Mucosa of descending colon (tissue), 3 donors: ENCODE measurements at regions not wholly inside any gene's neighbourhood (a gene's known extent, or its start where the extent isn't known, plus 50 kb on each side); places are given as distances from the start of the nearest gene placed in this dataset.

Experiments used
- ATAC-seq: fragments of 200-7000 bp; cut with Tn5 transposase; one replicate; pipeline ENCODE4 v1.9.1; 2020; ENCODE audit warnings: mild to moderate bottlenecking, moderate library complexity
- DNase-seq, 3 donors: peaks; one replicate each; pipeline ENCODE4 v3.0.0-alpha.2; 2020
- H3K36me3 ChIP-seq: fragments of 200-600 bp; one replicate; pipeline ENCODE4 v1.8.0; 2021; ENCODE audit warnings: low read depth, mild to moderate bottlenecking
- H3K4me1 ChIP-seq: fragments of 200-600 bp; one replicate; pipeline ENCODE4 v1.8.0; 2021; ENCODE audit warnings: low read depth, mild to moderate bottlenecking
- H3K4me3 ChIP-seq: fragments of 200-600 bp; one replicate; pipeline ENCODE4 v1.8.0; 2021; ENCODE audit warnings: mild to moderate bottlenecking
- H3K9me3 ChIP-seq: fragments of 200-600 bp; one replicate; pipeline ENCODE4 v1.8.0; 2021; ENCODE audit warnings: mild to moderate bottlenecking
- CTCF ChIP-seq: fragments of 200-600 bp; IDR thresholded peaks from one replicate; pipeline ENCODE4 v1.8.0; 2022; ENCODE audit warnings: antibody characterized with exemption, mild to moderate bottlenecking
- intact Hi-C, 2 donors: fragments of 100-400 bp; cut with DNase I in 1 of 2; cut with micrococcal nuclease in 1 of 2; formaldehyde crosslinking; loops; one replicate each; pipeline versions ENCODE4 v1.11.0 to v1.11.1; 2022; cut with DNase I, micrococcal nuclease
- donor health status: DM: no; HTN: no; CAD: no; lungs with moderate emphysema.
- donor health status: DM: no; HTN: no; CAD: no.
- donor health status: DM: no; HTN: yes; CAD: no.

- ATAC-seq (no peak), DNase-seq (no peak)
- intact Hi-C loops: no loop called here
- H3K9me3 ChIP-seq: peaks cover 3% of the 10 kb centered on the region
- no peaks in the 10 kb centered on the region for H3K36me3 ChIP-seq
- H3K4me1 ChIP-seq: no peaks in the 10 kb centered on the region
- H3K4me3 ChIP-seq: no peak overlapping the region
- TF ChIP-seq CTCF: no peak
Measured at GRCh38 chr5:53386341-53386740, 94.1 kb upstream of the FST start.

- DNase-seq: no peak
- no peak overlapping the region for H3K4me3 ChIP-seq
- no peaks in the 10 kb centered on the region for H3K4me1 ChIP-seq
- ATAC-seq: no peak
- peaks cover 3% of the 10 kb centered on the region for H3K9me3 ChIP-seq
- no peak for TF ChIP-seq CTCF
- H3K36me3 ChIP-seq: no peaks in the 10 kb centered on the region
- intact Hi-C loops: no loop called here
Measured at GRCh38 chr5:53389093-53389492, 91.3 kb upstream of the FST start.

GRCh38 chr5:53392073-53392472 is 88.4 kb upstream of the FST start:
- DNase-seq (no peak), ATAC-seq (no peak)
- H3K9me3 ChIP-seq: peaks cover 3% of the 10 kb centered on the region
- intact Hi-C loops: no loop called here
- no peaks in the 10 kb centered on the region for H3K4me1 ChIP-seq
- no peak for TF ChIP-seq CTCF
- H3K36me3 ChIP-seq: no peaks in the 10 kb centered on the region
- no peak overlapping the region for H3K4me3 ChIP-seq

- DNase-seq (no peak), ATAC-seq (no peak)
- Histone ChIP-seq H3K4me1 (no peaks in the 10 kb centered on the region), H3K36me3 (no peaks in the 10 kb centered on the region), H3K4me3 (no peak overlapping the region), H3K9me3 (no peaks in the 10 kb centered on the region)
- intact Hi-C loops: no loop called here
- TF ChIP-seq CTCF: no peak
Measured at GRCh38 chr5:53394808-53395207, 85.6 kb upstream of the FST start.

GRCh38 chr5:53397141-53397757 is 83.2 kb upstream of the FST start:
- no peaks in the 10 kb centered on the region for H3K36me3 ChIP-seq
- H3K4me1 ChIP-seq: no peaks in the 10 kb centered on the region
- no peak for TF ChIP-seq CTCF
- ATAC-seq (no peak), DNase-seq (no peak)
- H3K4me3 ChIP-seq: no peak overlapping the region
- intact Hi-C loops: no loop called here
- no peaks in the 10 kb centered on the region for H3K9me3 ChIP-seq

GRCh38 chr5:53397845-53398244 is 82.6 kb upstream of the FST start:
- no peak for TF ChIP-seq CTCF
- Histone ChIP-seq H3K4me3 (no peak overlapping the region), H3K36me3 (no peaks in the 10 kb centered on the region), H3K9me3 (no peaks in the 10 kb centered on the region), H3K4me1 (no peaks in the 10 kb centered on the region)
- ATAC-seq (peak; percentile 21), DNase-seq (peak in 1 of 3 donors; percentile 6)
- intact Hi-C loops: no loop called here
